Common myeloid progenitor, CD34-positive (primary cell): ENCODE measurements at regions not wholly inside any gene's neighbourhood (a gene's known extent, or its start where the extent isn't known, plus 50 kb on each side); places are given as distances from the start of the nearest gene placed in this dataset.

Experiments used
- CTCF ChIA-PET: fragments of 350-600 bp; sonication (Branson Sonifier 250); formaldehyde crosslinking; loops from one replicate; lab custom pipeline; 2021; ENCODE audit warnings: antibody characterized with exemption; lab: Charles Lee
- POLR2A ChIA-PET: fragments of 350-600 bp; sonication (Branson Sonifier 250); formaldehyde crosslinking; loops from one replicate; lab custom pipeline; 2021; ENCODE audit warnings: antibody characterized with exemption; lab: Charles Lee
- DNase-seq, 3 donors: peaks; one replicate each; pipeline versions ENCODE4 v3.0.0 to v3.0.0-alpha.2; 2013
- H3K27ac ChIP-seq, 2 experiments: 1 replicate in 1 of 2; 2 replicates in 1 of 2; pipeline ENCODE4 v1.7.0; 2013; ENCODE audit warnings: inconsistent platforms in 2 of 2, low read length in 2 of 2, mild to moderate bottlenecking in 2 of 2, low read depth in 1 of 2, moderate library complexity in 1 of 2; ENCODE audit not compliant: severe bottlenecking in 2 of 2, insufficient read depth in 1 of 2, poor library complexity in 1 of 2
- H3K27me3 ChIP-seq, 5 experiments: replicated peaks in 2 of 5; 1 replicate in 3 of 5; 2 replicates in 2 of 5; pipeline versions ENCODE4 v1.6.1 to v1.7.0; 2013; ENCODE audit warnings: low read length in 4 of 5, mild to moderate bottlenecking in 2 of 5, moderate library complexity in 2 of 5, inconsistent platforms in 1 of 5; ENCODE audit not compliant: insufficient read depth in 5 of 5, control insufficient read depth in 4 of 5
- H3K36me3 ChIP-seq, 4 experiments: 1 replicate in 2 of 4; 2 replicates in 2 of 4; pipeline versions ENCODE4 v1.6.1 to v1.7.0; 2013; ENCODE audit warnings: low read length in 3 of 4, control low read depth in 1 of 4, mild to moderate bottlenecking in 1 of 4; ENCODE audit not compliant: control insufficient read depth in 4 of 4, insufficient read depth in 4 of 4
- H3K4me1 ChIP-seq, 4 experiments: 1 replicate in 3 of 4; 2 replicates in 1 of 4; pipeline versions ENCODE4 v1.6.1 to v1.7.1; 2013; ENCODE audit warnings: low read length in 3 of 4, mild to moderate bottlenecking in 3 of 4, control low read depth in 1 of 4, inconsistent platforms in 1 of 4, moderate library complexity in 1 of 4; ENCODE audit not compliant: control insufficient read depth in 4 of 4, insufficient read depth in 4 of 4; ENCODE audit errors: control extremely low read depth in 1 of 4
- H3K4me3 ChIP-seq, 7 experiments: 1 replicate in 4 of 7; 2 replicates in 3 of 7; pipeline versions ENCODE4 v1.5.1 to v1.7.0; 2013; ENCODE audit warnings: mild to moderate bottlenecking in 7 of 7, low read length in 6 of 7, moderate library complexity in 6 of 7, inconsistent platforms in 2 of 7, low read depth in 2 of 7, control low read depth in 1 of 7; ENCODE audit not compliant: insufficient read depth in 4 of 7, control insufficient read depth in 1 of 7; ENCODE audit errors: extremely low read depth in 1 of 7
- H3K9me3 ChIP-seq, 5 experiments: 1 replicate in 4 of 5; 2 replicates in 1 of 5; pipeline versions ENCODE4 v1.6.1 to v1.7.1; 2013; ENCODE audit warnings: low read length in 4 of 5, mild to moderate bottlenecking in 2 of 5, inconsistent platforms in 1 of 5, low read depth in 1 of 5, moderate library complexity in 1 of 5; ENCODE audit not compliant: control insufficient read depth in 4 of 5, insufficient read depth in 2 of 5; ENCODE audit errors: control extremely low read depth in 1 of 5
- WGBS: methylation state at CpG from one replicate; pipeline ENCODE4 v1.1.5; 2013; ENCODE audit not compliant: insufficient coverage; 5-methylcytosine and 5-hydroxymethylcytosine counted together

DNA sequence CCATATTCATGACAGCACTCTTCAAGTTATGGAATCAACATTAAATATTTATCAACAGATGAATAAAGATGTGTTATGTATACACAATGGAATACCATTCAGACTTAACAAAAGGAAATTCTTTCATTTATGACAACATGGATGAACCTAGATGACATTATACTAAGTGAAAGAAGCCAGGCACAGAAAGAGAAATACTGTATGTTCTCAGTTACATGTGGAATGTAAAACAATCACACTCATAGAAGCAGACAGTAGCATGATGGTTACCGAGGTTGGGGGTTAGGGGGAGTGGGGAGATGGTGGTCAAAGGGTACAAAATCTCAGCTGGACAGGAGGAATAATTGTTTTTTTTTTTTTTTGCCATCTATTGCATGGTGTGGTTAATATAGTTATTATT, 431.9 kb downstream of the DMAC1 start:
- H3K9me3 ChIP-seq: no peaks in the 10 kb centered on the region
- CTCF ChIA-PET: interaction anchor here (0.6 to 0.7 kb wide), 2 partner anchors 10 to 26 kb away, joined by 3 to 4 read pairs; no protein-coding TSS in a partner anchor
- H3K27me3 ChIP-seq: no peaks in the 10 kb centered on the region
- no peaks in the 10 kb centered on the region for H3K36me3 ChIP-seq
- no peak overlapping the region for H3K4me3 ChIP-seq
- H3K27ac ChIP-seq: no peak overlapping the region
- no CpG with 5 or more reads among the region's 1 CpG for WGBS
- POLR2A ChIA-PET: no interaction called here
- H3K4me1 ChIP-seq: peaks cover 6 to 27% (median 12%) of the 10 kb centered on the region in 4 experiments
- no peak for DNase-seq

GRCh38 chr9:7366121-7366520, 433.5 kb downstream of the DMAC1 start:
- no peaks in the 10 kb centered on the region for H3K27me3 ChIP-seq
- ChIA-PET CTCF (no interaction called here), POLR2A (no interaction called here)
- WGBS: 29% methylated on average over 1 of the region's 1 CpG
- peaks cover 6 to 27% (median 12%) of the 10 kb centered on the region in 4 experiments for H3K4me1 ChIP-seq
- H3K4me3 ChIP-seq: no peak overlapping the region
- no peak overlapping the region for H3K27ac ChIP-seq
- no peaks in the 10 kb centered on the region for H3K36me3 ChIP-seq
- no peaks in the 10 kb centered on the region for H3K9me3 ChIP-seq
- no peak for DNase-seq

DNA sequence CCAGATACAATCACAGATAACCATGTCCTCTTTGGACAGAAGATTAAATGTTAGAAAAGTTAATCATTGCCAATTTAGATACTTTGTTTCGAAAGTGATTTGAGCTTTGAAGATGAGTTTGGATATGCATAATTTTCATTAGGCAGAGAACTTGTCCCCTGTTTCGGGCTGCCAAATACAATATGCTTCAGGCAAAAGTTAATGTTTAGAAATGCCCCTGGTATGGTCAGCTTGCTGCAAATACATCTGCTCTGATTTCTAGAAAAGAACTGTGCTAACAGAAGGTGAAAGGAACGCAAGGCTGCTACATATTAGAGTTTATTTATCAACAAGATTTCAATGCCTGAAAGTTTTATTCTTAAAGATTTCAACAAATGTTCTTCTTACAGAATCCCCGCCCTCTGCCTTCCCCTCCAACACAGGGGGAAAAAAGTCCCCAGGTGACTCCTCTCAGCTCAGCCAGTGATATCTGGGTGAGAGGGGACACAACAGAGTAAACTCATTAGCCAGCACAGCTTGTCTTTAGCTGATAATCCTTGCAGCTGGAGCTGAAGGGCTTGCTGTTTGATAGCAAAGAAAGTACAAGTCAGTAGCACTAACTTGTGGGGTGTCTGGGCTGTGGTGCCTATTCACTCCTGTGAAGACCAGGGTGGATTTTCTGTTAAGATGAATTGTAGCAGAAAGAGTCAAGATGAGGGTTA, 435.7 kb downstream of the DMAC1 start:
- CTCF ChIA-PET: interaction anchor here (0.9 kb wide), 1 partner anchor 15 kb away, joined by 3 read pairs; no protein-coding TSS in a partner anchor
- WGBS: 87% methylated on average over 2 of the region's 4 CpGs
- POLR2A ChIA-PET: no interaction called here
- H3K36me3 ChIP-seq: no peaks in the 10 kb centered on the region
- no peaks in the 10 kb centered on the region for H3K27me3 ChIP-seq
- no peak for DNase-seq
- H3K9me3 ChIP-seq: no peaks in the 10 kb centered on the region
- peaks cover 6 to 16% (median 8%) of the 10 kb centered on the region in 4 experiments for H3K4me1 ChIP-seq
- no peak overlapping the region for H3K4me3 ChIP-seq
- no peak overlapping the region for H3K27ac ChIP-seq

DNA sequence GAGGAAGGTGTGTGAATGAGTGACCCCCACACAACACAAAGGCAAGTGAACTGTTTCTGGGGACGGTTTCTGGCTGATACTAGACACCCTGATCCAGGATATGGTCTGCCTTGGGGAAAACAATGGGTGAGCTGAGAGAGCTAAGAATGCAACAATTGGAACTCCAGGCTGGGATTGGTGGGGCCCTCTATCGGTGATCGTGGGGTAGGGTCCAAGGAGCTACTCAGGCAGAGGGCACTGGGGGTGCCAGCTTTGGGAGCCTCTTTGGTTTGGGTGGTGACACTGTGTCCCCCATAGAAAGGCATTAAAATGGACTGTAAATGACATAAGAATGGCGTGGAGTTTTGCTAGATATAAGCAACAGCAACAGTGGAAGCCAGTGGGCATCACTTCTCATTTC, 439.1 kb downstream of the DMAC1 start:
- Histone ChIP-seq H3K36me3 (no peaks in the 10 kb centered on the region), H3K4me1 (no peaks in the 10 kb centered on the region), H3K27me3 (no peaks in the 10 kb centered on the region), H3K27ac (no peak overlapping the region), H3K4me3 (no peak overlapping the region), H3K9me3 (no peaks in the 10 kb centered on the region)
- DNase-seq: no peak
- CTCF ChIA-PET: no interaction called here
- WGBS: 72% methylated on average over 4 of the region's 4 CpGs
- POLR2A ChIA-PET: no interaction called here

DNA sequence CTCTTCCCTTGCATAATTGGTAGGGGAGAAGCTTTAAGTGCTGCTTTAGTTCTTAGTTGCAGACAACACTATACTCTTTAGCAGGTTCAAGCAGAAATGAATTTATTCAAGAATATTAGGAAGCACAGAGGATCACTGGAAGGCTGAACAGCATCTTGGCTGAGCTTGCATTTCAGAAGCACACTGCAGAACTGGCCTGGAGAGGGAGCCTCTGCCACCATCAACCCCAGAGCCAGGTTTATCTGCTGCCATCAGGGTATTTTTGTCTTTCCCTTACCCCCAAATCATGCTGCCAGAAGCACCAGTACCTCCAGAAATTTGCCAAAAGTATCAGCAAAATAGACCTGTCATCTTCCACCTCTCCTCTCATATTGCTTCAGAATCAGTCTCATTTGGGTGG, 440.7 kb downstream of the DMAC1 start:
- POLR2A ChIA-PET: no interaction called here
- no peak overlapping the region for H3K4me3 ChIP-seq
- CTCF ChIA-PET: interaction anchor here (1.0 to 1.2 kb wide), 2 partner anchors 13 to 19 kb away, joined by 3 read pairs; no protein-coding TSS in a partner anchor
- H3K9me3 ChIP-seq: no peaks in the 10 kb centered on the region
- H3K36me3 ChIP-seq: no peaks in the 10 kb centered on the region
- H3K4me1 ChIP-seq: no peaks in the 10 kb centered on the region
- no peak for DNase-seq
- H3K27me3 ChIP-seq: no peaks in the 10 kb centered on the region
- no peak overlapping the region for H3K27ac ChIP-seq

- Histone ChIP-seq H3K4me3 (no peak overlapping the region), H3K27ac (no peak overlapping the region), H3K36me3 (no peaks in the 10 kb centered on the region), H3K27me3 (no peaks in the 10 kb centered on the region), H3K9me3 (no peaks in the 10 kb centered on the region), H3K4me1 (no peaks in the 10 kb centered on the region)
- ChIA-PET CTCF (no interaction called here), POLR2A (no interaction called here)
- DNase-seq: no peak
These were observed 444.9 kb downstream of the DMAC1 start for GRCh38 chr9:7354704-7355103.

DNA sequence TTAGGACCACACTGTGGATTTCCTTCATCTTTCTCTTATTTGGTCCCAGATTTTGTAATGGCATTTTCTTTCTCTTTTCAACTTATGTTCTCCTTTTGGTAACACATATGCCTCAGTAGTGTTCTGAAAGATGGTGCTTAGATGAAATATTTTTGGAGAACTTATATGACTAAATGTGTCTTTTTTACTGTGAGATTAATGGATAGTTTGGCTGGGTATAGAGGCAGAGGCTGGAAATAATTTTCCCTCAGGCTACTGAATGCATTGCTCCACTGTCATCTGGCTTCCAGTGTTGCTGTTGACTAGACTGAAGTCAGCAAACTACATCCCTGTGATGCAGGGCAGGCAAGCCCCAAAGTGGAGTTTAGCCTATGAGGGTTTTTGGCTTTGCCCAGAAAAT, 450.9 kb downstream of the DMAC1 start:
- Histone ChIP-seq H3K27me3 (no peaks in the 10 kb centered on the region), H3K27ac (no peak overlapping the region), H3K4me3 (no peak overlapping the region), H3K9me3 (peaks cover 0 to 8% (median 0%) of the 10 kb centered on the region in 5 experiments), H3K36me3 (no peaks in the 10 kb centered on the region), H3K4me1 (no peaks in the 10 kb centered on the region)
- ChIA-PET CTCF (interaction anchor here (0.6 to 1.4 kb wide), 2 partner anchors 70 to 190 kb away, joined by 3 read pairs; no protein-coding TSS in a partner anchor), POLR2A (no interaction called here)
- DNase-seq: no peak
